HG03025 (cell line): ENCODE measurements at regions not wholly inside any gene's neighbourhood (a gene's known extent, or its start where the extent isn't known, plus 50 kb on each side); places are given as distances from the start of the nearest gene placed in this dataset.
"Not testable (repeated sequence)": the region's sequence is repeated elsewhere in the genome, so short reads cannot be mapped to it uniquely, and the experiment has no call there.

Experiments used
- ATAC-seq: cut with Tn5 transposase; IDR thresholded peaks from one replicate; pipeline ENCODE4 v1.9.1; 2021; ENCODE audit warnings: mild to moderate bottlenecking, moderate library complexity; ENCODE audit not compliant: unreplicated experiment, low FRiP score

GRCh38 chr10:29882766-29883165 is 176.6 kb downstream of the JCAD start:
- no peak for ATAC-seq

DNA sequence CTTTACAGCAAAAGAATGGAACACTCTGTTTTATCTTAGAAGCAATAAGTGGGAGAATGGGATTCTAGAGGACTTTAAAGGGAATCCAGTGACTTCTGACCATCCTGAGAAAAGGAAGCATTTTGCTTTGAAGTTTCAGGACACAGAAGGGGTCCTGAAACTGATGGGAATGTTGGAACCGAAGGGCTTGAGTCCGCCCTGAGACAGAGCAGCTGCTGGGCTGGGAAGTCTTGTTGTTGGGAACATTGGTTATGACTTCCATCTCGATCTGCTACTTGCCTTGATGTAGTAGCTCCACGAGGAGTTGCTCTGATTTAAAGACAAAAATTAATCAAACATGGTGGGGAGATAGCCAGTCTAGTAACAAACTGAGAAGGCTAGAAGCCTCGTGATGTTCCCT is 177.6 kb downstream of the JCAD start:
- no peak for ATAC-seq

- ATAC-seq = no peak
These were observed 178.0 kb downstream of the JCAD start for GRCh38 chr10:29881336-29881771.

- no peak for ATAC-seq
These were observed 178.5 kb downstream of the JCAD start for GRCh38 chr10:29880856-29881255.

DNA sequence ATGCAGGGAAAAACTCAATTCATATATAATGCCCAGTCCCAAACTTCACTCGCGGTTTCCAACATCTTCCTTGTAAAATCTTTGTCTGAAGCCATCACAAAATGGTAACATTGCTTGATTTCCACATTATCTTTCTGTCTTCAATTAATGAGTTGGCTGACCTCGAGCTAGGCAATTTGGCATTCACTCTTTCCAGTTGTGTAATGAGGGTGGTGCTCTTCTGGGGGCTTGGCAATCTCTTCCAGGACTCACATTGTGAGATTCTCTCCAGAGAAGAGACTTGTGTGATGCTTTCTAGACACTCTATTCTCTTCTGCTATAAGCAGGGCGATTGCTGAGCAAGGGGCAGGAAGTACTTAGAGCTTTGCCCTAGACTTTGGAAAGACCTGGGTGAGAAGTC is 179.5 kb downstream of the JCAD start:
- ATAC-seq = no peak

DNA sequence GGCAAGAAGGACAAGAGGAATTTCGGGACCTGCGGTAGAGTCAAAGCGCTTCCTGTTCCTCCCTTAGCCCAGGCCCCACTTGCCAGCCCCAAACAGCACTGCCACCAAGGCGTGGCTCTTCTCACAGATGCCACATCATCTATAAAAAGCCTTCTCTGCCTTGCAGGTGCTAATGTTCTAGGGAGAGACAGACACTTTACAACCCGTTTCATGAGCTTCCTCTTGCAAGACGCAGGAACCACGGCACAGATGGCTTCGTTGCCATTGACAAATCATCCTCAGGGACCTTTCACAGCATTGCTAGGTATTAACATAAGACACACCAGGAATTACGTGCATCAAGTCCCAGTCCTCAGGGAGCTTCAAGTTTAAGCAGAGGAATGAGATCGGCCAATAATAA is 180.9 kb downstream of the JCAD start:
- ATAC-seq = no peak

- ATAC-seq = no peak
These were observed 181.4 kb downstream of the JCAD start for GRCh38 chr10:29877793-29878491.

- no peak for ATAC-seq
These were observed 183.3 kb downstream of the JCAD start for GRCh38 chr10:29876008-29876555.

- ATAC-seq = no peak
These were observed 184.6 kb downstream of the JCAD start for GRCh38 chr10:29874606-29875269.

DNA sequence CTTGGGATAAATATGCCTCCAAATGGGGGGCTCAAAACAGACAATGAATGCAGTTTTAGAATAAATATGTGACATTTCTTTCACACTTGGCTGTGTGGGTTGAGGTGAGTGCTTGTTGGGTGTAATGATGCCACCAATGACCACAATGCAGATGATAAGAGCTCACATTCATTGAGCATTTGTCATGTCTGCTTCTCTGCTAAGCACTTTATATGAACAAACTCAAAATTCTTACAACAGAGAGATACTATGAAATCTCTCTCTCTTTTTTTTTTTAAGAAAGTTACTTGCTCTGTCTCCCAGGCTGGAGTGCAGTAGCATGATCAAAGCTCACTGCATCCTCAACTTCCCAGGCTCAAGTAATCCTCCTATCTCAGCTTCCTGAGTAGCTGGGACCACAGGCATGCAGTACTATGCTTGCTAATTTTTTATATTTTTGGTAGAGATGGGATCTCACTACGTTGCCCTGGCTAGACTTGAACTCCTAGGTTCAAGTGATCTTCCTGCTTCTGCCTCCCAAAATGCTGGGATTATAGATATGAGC is 185.4 kb downstream of the JCAD start:
- ATAC-seq = no peak

DNA sequence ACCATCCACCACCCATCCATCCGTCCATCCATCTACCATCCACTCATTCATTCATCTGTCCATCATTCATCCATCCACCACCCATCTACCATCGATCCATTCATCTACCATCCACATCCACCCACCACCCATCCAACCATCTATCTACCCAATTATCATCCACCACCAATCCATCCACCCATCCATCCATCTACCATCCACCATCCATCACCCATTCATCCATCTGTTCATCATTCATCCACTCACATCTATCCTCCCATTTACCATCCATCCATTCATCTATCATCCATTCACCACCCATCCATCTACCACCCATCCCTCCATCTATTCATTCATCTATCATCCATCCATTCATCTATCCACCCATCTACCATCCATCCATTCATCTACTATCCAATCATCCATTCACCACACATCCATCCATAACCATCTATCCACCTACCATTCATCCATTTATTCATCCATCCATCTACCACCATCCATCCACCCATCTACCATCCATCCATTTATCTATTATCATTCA is 188.8 kb downstream of the JCAD start:
- no peak for ATAC-seq

- no peak for ATAC-seq
These were observed 189.8 kb downstream of the JCAD start for GRCh38 chr10:29869593-29869992.

GRCh38 chr10:29866356-29866755 is 193.0 kb downstream of the JCAD start:
- no peak for ATAC-seq

DNA sequence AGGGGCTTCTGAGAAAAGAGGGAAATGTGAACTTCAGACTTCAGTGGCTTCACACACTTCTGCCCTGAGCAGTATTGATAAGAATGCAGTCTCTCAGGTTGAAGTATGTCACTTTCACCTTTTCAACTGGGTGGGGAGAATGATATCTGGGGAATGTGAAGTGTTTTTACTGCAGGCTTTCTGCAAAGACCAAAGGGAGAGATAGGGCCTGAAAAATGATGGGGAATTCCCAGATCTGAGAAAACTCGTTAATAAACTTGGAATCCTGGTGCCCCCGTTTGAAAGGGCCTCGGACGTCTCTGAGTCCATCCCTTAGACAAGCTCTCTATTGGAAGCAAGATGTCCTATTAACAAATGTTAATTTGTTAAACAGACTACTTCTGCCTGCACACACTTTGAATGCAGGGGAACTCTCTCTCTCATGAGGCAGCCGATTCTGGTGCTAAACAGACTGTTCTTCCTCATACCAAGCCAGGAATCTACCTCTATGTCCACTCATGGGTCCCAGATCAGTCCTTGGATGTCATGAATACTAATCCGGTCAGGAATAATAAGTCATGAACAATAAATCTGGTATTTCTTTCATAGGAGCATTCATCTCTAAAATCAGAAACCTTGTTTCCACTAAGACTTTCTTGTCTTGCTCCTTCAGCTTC is 193.6 kb downstream of the JCAD start:
- no peak for ATAC-seq

DNA sequence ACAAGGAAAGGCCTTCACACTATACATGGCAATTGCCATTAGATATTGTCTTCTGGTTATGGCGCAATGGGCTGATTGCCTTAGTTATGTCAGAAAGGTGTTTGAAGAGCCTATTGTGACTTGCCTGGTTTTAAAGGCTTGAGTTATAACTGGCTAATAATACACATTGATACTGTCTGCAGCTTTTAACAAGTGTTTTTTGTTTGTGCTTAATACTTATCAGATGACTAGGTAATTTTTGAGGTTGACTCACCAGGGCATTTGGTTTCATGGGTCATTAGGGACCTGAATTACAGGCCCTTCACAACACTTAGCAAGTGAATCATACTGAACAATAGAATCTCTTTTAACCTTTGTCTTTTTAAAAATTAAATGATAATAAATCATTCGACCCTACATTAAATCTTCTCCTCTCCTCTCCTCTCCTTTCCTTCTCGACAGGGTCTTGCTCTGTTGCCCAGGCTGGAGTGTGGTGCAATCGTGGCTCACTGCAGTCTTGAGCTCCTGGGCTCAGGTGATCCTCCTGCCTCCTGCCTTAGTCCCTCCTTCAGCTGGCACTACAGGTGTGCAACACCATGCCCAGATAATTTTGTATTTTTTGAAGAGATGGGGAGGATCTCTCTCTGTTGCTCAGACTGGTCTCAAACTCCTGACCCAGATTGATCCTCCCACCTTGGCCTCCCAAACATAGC is 196.3 kb downstream of the JCAD start:
- ATAC-seq = no peak

DNA sequence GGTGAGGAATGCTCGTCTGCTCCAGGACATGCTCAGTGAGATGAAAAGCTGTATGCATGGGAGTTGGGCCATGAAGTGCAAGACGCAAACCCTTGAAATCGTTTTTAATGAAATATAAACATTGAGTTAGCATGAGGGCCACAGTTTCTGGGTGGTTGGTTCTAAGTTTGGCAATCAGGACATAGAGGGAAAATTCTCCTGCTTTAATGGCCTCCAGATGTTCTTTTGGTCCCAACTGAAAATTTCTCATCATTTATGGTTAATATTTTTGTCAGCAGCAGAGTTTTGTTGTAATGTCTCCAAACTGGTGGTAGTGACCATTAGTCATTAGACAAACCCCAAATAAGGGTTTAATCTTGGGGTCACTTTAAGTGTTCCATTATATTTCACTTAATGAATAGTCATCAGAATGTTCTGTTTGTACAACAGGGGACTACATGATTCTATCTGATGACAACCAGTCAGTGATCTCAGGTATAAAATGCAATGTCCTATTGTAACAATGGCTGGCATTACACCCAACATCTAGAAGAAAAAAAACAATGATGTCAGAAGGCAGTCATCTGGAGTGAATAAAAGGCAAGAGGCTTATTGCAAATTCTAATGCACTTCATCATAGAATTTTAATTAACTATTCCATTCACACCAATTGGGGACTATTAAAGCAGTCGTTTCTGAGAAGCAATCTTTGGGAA is 197.4 kb downstream of the JCAD start:
- no peak for ATAC-seq

DNA sequence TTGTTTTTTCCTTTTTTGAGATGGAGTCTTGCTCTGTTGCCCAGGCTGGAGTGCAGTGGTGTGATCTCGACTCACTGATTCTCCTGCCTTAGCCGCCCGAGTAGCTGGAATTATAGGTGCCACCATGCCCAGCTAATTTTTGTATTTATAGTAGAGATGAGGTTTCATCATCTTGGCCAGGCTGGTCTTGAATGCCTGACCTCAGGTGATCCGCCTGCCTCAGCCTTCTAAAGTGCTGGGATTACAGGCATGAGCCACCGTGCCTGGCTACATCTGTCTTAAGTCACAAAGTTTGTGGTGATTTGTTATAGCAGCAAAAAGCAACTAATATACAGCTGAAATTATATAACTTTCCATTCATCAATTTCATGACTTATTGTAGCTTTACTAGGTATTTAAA is 198.2 kb downstream of the JCAD start:
- not testable (repeated sequence) for ATAC-seq

DNA sequence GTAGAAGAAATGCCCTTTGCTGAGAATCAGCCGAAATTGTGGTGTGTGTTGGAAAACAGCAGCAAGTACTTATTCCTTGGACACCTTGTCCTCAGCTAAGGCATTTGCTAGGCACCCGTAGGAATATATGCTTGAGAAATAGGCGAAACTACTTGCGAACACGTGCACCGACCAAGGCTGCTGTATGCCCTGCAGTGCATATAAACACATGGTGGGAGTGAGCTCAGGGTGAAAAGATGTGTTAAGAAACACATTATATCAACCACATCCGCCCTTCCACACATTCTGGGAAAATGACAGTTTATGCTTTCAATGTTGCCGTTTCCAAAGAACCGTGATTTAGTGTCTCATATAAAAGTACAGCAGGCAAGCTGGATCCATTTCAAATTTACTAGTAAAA is 199.2 kb downstream of the JCAD start:
- ATAC-seq = no peak

DNA sequence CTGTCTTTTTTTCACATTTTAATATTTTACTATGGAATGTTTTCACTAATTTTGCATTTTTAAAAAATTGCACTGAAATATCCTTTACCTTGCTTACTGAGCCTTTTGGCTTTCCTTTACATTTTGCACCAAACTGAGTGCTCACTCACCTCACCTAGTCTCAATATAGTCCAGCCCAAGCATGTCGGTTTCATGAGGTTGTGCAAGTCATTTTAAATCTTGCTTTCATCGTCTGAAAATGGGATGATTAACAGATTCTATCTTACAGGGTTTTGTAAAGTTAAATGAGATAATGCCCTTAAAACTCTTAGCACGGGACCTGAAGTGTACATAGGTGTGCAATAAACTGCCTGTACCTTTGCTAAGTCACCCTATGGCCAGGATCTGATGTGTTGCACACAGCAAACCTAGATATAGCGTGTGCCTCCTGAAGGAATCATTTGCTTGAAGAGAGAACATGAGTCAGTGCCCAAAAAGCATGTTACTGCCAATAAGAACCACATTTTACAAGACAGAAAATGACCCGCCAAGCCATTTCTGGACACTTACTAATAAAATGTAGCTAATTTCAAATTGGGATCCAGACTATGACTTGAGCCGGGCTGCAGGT is 199.8 kb downstream of the JCAD start:
- ATAC-seq = no peak
